Lower lobe of right lung (tissue), 2 donors: ENCODE measurements at regions not wholly inside any gene's neighbourhood (a gene's known extent, or its start where the extent isn't known, plus 50 kb on each side); places are given as distances from the start of the nearest gene placed in this dataset.
"Not testable (repeated sequence)": the region's sequence is repeated elsewhere in the genome, so short reads cannot be mapped to it uniquely, and the experiment has no call there.

Experiments used
- ATAC-seq, 2 donors: fragments of 200-7000 bp; cut with Tn5 transposase; one replicate each; pipeline ENCODE4 v1.9.1; 2020 to 2022; ENCODE audit warnings: mild to moderate bottlenecking in 2 of 2, moderate library complexity in 2 of 2
- DNase-seq: peaks from one replicate; pipeline ENCODE4 v3.0.0-alpha.2; 2020
- H3K27ac ChIP-seq: fragments of 200-600 bp; one replicate; pipeline ENCODE4 v1.8.0; 2022
- H3K27me3 ChIP-seq: fragments of 200-600 bp; one replicate; pipeline ENCODE4 v1.8.0; 2022; ENCODE audit warnings: low read depth
- H3K36me3 ChIP-seq: fragments of 200-600 bp; one replicate; pipeline ENCODE4 v1.8.0; 2022; ENCODE audit warnings: mild to moderate bottlenecking
- H3K4me1 ChIP-seq: fragments of 200-600 bp; one replicate; pipeline ENCODE4 v1.8.0; 2022
- H3K4me3 ChIP-seq: fragments of 200-600 bp; one replicate; pipeline ENCODE4 v1.8.0; 2022; ENCODE audit warnings: mild to moderate bottlenecking
- H3K9me3 ChIP-seq: fragments of 200-600 bp; one replicate; pipeline ENCODE4 v1.8.0; 2022
- CTCF ChIP-seq: fragments of 200-600 bp; IDR thresholded peaks from one replicate; pipeline ENCODE4 v1.8.0; 2022; ENCODE audit warnings: antibody characterized with exemption, mild to moderate bottlenecking
- intact Hi-C: fragments of 100-400 bp; cut with DNase I; formaldehyde crosslinking; loops from one replicate; pipeline ENCODE4 v1.11.0; 2022
- donor health status: DM: no; HTN: yes; CAD: no; lungs with severe emphysema.

- H3K27me3 ChIP-seq, DNase-seq, ATAC-seq, H3K4me3 ChIP-seq, H3K36me3 ChIP-seq, H3K27ac ChIP-seq, H3K9me3 ChIP-seq, intact Hi-C loops, H3K4me1 ChIP-seq: not testable (repeated sequence)
Observed at GRCh38 chr12:54799966-54800365, 54.4 kb upstream of the MUCL1 start.

GRCh38 chr12:54798651-54799050 is 55.7 kb upstream of the MUCL1 start:
- Histone ChIP-seq H3K4me3 (no peak overlapping the region), H3K27me3 (no peaks in the 10 kb centered on the region), H3K9me3 (no peaks in the 10 kb centered on the region), H3K36me3 (no peaks in the 10 kb centered on the region), H3K4me1 (no peaks in the 10 kb centered on the region), H3K27ac (no peak overlapping the region)
- DNase-seq, result no peak
- TF ChIP-seq CTCF, result no peak
- ATAC-seq, result no peak
- intact Hi-C loops, result no loop called here

- DNase-seq (no peak), ATAC-seq (no peak)
- no peaks in the 10 kb centered on the region for H3K27me3 ChIP-seq
- H3K4me3 ChIP-seq, result no peak overlapping the region
- TF ChIP-seq CTCF, result no peak
- no peaks in the 10 kb centered on the region for H3K36me3 ChIP-seq
- no peak overlapping the region for H3K27ac ChIP-seq
- no peaks in the 10 kb centered on the region for H3K9me3 ChIP-seq
- H3K4me1 ChIP-seq, result no peaks in the 10 kb centered on the region
- intact Hi-C loops, result no loop called here
Observed at GRCh38 chr12:54796991-54797390, 57.3 kb upstream of the MUCL1 start.

GRCh38 chr12:54795644-54796043 is 58.7 kb upstream of the MUCL1 start:
- Histone ChIP-seq H3K4me1 (no peaks in the 10 kb centered on the region), H3K36me3 (no peaks in the 10 kb centered on the region), H3K27me3 (no peaks in the 10 kb centered on the region), H3K4me3 (no peak overlapping the region), H3K27ac (no peak overlapping the region), H3K9me3 (no peaks in the 10 kb centered on the region)
- TF ChIP-seq CTCF, result no peak
- intact Hi-C loops, result no loop called here
- no peak for DNase-seq
- ATAC-seq, result no peak

GRCh38 chr12:54786081-54786480 is 68.2 kb upstream of the MUCL1 start:
- no peak for TF ChIP-seq CTCF
- no peaks in the 10 kb centered on the region for H3K27me3 ChIP-seq
- H3K9me3 ChIP-seq, result peaks cover 19% of the 10 kb centered on the region
- H3K4me1 ChIP-seq, result no peaks in the 10 kb centered on the region
- H3K4me3 ChIP-seq, result no peak overlapping the region
- intact Hi-C loops, result no loop called here
- no peaks in the 10 kb centered on the region for H3K36me3 ChIP-seq
- ATAC-seq (no peak), DNase-seq (no peak)
- H3K27ac ChIP-seq, result no peak overlapping the region

GRCh38 chr12:54784115-54784514 is 70.2 kb upstream of the MUCL1 start:
- H3K4me3 ChIP-seq, result no peak overlapping the region
- H3K4me1 ChIP-seq, result no peaks in the 10 kb centered on the region
- no peak overlapping the region for H3K27ac ChIP-seq
- DNase-seq, result no peak
- H3K36me3 ChIP-seq, result no peaks in the 10 kb centered on the region
- H3K9me3 ChIP-seq, result peaks cover 19% of the 10 kb centered on the region
- H3K27me3 ChIP-seq, result no peaks in the 10 kb centered on the region
- intact Hi-C loops, result no loop called here
- no peak for ATAC-seq
- no peak for TF ChIP-seq CTCF

- intact Hi-C loops, H3K9me3 ChIP-seq, DNase-seq: not testable (repeated sequence)
Observed at GRCh38 chr12:54777031-54777430, 77.3 kb upstream of the MUCL1 start.

More at GRCh38 chr12:54777031-54777430, 77.3 kb upstream of the MUCL1 start:
- H3K4me3 ChIP-seq, H3K27me3 ChIP-seq, ATAC-seq, H3K4me1 ChIP-seq, H3K27ac ChIP-seq, H3K36me3 ChIP-seq: not testable (repeated sequence)
